HK-2 (cell line): ENCODE measurements at regions not wholly inside any gene's neighbourhood (a gene's known extent, or its start where the extent isn't known, plus 50 kb on each side); places are given as distances from the start of the nearest gene placed in this dataset.

Experiments
- DNase-seq: peaks from one replicate; pipeline ENCODE4 v3.0.0-alpha.2; 2018; ENCODE audit not compliant: unreplicated experiment

DNA sequence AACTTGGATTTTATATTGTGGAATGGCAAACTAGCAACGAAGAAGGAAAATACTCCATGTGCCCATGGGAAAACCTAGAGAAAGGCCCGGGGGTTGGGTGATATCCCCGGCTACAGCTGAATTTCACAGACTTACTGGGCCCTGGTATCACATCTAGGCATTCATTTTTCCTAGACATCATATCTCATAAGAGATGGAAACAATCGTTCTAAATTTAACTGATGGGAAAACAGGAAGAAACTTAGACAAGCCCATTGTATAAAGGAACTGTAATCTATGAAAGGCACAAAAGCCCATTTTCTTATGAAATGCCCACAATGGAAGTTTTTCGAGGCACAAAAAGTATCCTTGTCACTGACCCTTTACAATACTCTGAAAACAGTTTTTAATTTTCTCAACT, 407.9 kb upstream of the LYPLAL1 start:
- DNase-seq: no peak

DNA sequence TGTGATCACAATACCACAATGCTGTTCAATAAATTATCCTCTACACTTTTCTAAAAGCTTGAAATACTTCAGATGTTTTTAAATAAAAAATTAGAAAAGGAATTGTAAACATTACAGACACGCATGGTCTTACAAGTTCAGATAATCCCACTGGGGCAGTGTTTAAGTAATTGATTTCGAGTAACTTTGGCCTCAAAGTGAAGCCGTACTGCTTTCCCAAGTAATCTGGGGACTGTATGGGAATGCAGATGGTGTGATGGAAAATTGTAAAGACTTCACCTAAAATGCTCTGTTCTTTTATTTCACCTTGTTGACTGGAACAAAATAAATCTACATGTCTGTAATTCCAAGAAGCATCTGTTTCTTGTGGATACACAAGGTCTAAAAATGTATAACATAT, 401.7 kb upstream of the LYPLAL1 start:
- DNase-seq: no peak

DNA sequence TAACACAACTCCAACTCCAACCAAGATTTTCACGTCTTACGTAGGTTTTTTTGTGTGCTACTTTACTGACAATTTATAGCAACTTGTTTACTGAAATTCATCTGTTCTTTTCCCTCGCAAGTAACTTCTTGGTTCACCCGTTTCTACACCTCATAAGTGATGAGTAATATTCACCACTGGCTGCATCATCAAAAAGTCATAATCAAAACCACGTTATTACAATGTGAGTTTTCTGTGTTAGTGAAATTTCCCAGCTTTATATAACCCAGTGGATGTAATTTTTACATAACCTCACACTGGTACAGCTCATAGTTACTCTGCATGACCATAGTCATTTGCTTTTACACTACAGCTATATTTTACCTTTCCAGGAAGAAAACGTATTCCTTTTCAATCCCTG, 401.1 kb upstream of the LYPLAL1 start:
- no peak for DNase-seq

DNA sequence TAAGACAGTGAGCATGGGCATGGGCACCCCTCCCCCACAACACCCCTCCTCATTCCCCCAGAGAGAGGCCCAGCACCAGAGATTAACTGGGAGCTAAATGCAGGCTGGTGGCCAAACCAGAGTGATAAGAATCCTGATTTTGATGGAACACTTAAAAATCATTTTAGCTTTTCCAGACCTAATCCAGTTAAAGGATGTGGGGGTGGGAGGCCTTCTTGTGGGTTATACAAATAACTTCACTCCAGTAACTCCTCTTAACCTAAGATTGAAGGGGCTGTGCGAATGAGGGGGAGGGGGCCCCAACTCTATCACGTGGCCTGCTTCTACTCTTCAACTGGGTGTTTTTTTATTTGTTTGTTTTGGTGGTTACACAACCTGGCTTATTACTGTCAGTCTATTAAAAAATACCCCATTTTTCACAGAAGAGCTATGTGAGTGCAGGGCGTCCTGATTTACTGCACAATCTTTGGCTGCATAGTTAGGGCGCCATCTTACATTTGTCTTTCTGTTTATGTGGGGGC, 398.1 kb upstream of the LYPLAL1 start:
- DNase-seq: no peak

DNA sequence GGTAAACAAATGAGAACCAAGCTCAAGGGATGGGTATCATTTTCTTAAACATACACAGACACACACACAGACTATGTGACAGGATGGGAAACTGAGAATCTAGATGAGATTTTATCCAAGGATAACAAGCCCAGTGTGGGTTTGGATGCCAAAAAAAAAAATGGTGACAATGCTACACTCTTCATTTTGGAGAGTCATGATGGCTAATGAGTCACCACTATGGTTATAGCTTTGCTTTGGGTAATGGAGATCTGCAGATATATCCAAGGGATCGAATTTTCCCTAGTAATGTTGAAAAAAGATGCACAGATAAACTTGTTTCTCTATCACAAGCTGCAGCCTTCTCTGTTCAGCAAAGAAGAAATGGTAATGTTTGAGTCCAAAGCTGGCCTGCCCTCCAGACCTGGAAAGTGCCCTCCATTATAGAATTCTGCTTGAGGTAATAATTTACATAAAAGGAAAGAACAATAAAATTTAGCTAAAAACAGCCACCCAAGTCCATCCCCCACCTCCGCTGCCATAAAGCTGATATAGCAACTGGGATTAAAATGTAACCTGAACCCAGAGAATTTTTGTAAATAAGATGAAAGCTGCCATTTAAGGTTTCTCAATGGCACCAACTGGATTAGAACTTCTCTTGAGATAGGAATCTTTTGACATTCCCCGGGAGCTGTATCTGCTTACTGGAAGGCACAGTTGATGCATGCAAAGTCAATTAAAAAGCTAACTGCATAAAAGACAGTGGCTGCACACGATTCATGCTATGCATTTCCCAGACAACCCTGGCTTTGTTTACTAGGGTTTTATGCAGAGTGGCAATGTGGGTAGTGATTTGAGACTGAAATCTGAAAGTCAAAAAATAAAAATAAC, 395.2 kb upstream of the LYPLAL1 start:
- no peak for DNase-seq

DNA sequence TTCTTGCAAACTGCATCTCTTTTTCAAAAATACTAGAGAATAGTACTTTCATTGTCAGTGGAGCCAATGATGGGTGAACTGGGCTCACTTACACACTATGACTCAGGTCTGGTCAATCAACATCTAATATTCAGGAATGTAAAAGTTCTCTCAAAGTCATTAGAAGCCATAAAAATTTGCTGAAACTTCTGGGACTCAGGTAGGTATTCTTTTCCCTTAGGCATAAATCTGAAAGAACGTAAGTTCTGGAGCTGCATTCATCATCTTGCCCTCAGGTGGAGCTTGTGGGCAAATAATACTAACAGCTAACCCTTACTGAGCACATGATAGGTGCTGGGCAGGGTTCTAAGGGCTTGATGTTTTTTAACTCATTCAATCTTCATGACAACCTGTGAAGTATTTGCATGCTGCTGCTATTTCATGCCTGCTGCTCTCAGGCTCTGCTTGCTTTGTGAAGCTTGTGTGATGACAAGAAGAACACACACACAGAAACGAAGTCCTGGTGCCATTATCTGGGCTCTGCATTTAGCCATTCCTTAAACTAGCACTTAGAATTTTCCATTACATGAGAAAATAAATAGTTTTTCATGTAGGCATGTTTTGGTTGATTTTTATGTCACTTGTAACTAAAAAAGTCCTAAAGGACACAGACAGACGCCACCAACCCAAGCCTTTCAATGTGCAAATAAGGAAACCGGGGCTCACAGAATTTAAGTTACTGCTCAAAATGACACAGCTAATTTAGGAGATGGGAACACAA, 394.2 kb upstream of the LYPLAL1 start:
- no peak for DNase-seq

DNA sequence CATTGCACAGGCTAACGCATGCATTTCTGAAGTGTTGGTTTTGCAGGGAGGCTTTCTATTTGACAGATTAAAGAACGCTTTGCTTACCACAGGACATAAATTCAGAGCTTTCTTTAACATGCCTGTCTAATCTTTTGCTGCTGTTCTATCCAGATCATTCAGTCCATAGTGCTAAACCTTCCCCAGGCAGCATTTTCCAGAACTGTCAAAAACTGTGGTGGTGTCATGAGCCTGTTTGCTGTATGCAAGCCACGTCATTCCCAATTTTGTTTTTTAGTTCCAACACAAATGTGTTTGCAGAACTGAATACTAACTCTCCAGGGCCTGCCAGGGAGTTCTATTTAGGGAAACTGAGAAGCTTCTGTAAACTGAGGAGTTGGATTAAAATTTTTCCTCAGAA, 390.5 kb upstream of the LYPLAL1 start:
- DNase-seq: no peak

DNA sequence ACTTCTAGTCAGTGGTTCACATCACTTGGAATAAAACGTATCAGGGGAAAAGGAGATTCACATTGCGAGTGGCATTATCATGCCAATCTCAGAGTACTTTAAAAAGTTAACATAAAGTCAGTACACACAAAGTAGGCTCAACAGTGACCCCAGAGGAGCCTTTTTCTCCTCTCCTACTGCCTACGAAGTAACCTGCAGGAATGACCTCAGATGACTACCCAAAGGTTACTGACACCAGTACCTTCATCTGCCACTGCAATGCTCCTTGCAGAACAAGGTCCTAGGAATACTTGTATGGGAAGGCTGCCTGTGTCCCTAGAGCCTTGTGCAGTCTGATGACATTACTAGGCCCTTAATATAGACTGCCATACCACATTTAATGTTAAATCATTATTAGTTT, 389.8 kb upstream of the LYPLAL1 start:
- DNase-seq: no peak

DNA sequence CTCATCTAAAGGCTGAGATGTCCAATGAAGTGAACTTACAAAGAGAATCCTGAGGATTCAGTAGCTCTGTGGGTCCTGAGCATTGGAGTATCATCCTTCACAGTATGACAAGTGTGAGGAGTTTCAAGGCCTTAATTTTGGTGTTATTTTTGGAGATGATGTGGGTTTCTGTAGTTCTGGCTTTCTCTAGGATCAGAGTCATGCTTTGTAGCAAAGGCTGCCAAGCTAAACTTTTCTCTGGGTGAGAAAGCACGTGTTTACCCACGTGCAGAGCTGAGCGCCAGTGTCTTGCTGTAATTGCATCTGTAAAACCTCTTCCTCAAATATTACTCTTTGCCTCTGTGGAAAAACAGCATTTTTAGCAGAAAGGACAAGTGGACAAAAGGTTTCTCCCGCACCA, 387.8 kb upstream of the LYPLAL1 start:
- no peak for DNase-seq

DNA sequence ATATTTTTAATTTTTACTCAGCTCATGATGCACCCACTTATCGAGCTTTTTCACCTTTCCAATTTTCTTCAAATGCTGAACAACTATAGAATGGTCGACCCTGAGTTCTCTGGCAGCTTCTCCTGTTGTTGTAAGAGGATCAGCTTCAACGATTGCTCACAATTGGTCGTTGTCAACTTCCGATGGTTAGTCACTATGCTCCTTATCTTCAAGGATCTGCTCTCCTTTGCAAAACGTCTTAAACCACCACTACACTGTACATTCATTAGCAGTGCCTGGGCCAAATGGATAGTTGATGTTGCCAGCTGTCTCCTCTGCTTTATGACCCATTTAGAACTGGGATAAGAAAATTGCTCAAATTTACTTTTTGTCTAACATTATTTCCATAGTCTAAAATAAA, 385.9 kb upstream of the LYPLAL1 start:
- DNase-seq: no peak

DNA sequence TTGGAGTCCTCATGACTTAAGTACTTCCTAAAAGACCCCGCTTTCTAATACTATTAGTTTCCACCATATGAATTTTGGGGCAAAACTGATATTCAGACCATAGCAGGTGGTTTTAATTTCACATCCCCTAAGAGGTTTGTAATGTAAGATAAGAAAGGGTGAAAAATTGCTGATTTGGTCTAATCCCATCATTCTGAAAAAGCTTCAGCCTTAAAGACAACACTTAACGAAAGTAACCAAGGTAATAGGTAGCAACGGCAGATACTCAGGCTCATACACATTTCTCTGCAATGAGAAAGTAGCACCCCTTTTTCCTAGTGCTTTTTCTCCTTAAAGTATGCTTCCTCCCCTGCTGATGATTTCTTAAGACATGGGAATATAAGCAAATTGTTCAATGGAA, 376.9 kb upstream of the LYPLAL1 start:
- DNase-seq: no peak

DNA sequence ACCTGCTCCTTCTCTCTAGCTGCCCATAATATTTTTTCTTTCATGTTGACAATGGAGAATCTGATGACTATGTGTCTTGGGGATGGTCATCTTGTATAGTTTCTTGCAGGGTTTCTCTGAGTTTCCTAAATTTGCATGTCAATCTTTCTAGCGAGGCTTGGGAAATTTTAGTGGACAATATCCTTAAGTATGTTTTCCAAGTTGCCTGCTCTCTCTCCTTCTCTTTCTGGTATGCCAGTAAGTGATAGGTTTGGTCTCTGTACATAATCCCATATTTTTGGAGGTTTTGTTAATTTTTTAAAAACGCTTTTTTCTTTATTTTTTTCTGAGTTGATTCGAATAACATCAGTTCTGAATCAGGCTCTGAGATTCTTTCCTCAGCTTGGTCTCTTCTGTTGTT, 370.9 kb upstream of the LYPLAL1 start:
- DNase-seq: no peak

DNA sequence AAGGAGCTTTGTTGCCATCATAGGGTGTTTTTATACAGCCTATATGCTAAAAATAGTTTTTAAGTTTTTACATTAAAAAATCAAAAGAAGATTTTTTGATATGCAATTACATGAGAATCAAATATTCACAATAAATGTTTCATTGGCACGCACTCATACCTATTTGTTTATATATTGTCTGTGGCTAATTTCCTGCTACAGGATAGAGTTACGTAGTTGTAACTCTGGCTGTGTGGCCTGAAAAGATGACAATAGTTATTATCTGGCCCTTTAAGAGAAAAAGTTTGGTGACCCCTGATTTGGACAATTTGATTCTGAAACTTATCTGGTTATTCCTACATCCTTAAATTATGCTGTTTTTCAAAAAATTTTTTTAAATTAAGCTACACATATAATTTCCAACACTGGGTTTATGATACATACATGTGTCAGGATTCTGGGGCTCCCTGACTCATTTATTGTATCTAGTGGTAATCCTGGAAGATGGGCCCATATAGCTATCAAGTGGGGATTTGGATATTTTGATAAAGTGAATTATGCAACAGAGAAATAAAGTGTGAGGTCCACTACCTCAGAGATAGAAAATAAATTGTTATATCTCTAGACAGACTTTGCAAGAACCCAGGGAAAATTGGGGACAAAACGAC, 370.2 kb upstream of the LYPLAL1 start:
- no peak for DNase-seq

DNA sequence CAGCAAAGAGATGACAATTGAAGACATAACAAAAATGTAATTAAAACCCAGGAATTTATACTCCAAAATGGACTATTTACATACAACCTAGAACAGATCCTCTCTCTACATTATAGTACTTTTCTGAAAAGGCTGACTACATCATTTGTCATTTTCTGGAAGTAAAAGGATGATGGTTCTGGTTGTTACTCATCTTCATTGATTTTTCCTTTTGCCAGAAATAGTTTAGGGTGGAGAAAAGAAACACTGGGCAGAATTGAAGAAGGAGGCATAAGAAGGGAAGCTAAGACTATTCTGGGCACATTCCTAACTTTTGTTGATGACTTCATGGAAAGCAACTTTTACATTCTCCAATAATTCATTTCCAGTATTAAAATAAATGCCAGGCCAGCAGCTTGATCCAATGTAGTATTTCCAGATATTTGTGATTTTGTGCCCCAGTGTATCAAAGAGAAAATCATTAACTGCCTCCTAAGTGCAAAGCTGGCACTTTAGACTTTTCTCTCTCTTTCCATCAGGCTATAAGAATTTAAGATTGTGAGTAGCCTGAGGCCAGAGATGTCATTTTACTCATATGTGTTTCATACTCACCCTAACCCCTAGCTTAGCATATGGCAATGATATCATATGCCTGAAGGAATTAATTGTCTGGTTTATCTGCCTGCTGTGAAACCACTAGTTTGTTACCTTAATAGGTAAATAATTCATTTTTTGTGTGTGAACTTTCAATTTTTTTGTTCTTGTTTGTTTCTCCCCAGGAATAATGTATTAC, 369.5 kb upstream of the LYPLAL1 start:
- no peak for DNase-seq

DNA sequence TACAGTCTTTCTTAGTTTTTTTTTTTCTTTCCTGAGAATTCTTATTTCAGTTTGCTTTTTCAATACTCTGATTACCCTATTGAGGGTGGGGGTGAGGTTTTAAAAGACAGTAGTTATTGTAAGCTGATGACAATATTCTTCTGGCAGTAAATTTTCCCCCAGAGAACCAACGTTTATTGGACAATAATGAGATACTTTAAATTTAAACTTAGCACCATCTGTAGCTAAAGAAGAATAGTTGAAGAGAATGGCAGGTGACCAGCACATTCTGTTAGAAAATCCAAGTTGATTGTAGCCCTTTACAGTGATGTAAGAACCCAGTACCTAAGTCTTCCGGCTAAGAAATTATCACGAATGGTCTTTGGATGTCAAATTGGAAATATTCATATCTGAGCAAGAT, 364.6 kb upstream of the LYPLAL1 start:
- no peak for DNase-seq

DNA sequence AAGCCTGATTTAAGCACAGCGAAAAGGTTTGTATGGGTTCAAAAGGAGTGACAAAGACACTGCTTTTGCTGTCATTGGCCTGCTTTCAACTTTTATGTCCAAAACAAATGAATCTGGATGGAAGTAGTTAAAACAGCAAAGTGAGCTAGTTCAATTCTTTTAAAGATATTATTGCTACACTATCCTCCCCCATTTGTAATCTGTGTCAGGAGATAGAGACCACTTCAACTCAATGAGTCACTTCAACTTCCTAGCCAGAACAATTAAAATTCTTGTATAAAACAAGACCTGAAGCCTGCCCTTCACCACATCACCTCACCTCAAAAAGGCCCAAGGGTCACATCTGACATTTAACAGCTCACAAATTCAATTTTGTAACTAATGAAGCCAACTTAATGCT, 364.1 kb upstream of the LYPLAL1 start:
- DNase-seq: no peak

DNA sequence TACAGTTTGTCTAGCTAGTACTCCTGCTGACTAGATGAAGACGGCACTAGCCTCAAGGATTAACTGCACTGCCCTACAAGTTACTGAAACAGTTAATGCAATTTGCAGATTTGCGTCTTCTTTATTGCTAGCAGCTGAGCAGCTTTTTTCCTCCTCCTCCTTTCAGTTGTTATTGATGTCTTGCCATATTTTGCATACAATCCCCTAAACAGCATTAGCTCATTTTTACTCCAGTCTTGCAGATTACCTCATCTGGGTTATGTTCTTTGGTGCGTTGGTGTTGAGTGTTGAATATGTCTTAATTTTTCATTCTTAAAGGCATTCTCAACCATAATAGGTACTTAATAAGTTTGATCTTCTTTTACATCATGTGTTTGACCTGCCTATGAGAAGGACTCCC, 363.4 kb upstream of the LYPLAL1 start:
- no peak for DNase-seq

DNA sequence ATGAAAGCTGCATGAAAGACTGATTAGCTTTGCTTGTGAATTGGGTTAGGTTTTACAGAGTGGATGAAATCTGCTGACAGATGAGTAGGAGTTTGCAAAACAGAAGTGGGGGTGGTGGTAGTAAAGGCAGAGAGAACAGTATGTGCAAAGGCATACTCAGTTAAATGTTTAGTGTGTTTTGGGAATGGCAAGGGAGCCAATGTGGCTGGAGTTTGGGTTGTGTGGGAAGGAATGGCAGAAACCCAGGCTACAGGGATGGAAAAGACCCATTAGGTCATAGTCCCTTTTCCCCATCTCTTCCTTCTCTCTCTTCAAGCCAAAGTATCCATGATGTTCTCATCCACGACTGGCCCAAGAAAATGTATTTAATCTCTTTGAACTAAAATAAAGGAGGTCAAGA, 362.2 kb upstream of the LYPLAL1 start:
- no peak for DNase-seq

DNA sequence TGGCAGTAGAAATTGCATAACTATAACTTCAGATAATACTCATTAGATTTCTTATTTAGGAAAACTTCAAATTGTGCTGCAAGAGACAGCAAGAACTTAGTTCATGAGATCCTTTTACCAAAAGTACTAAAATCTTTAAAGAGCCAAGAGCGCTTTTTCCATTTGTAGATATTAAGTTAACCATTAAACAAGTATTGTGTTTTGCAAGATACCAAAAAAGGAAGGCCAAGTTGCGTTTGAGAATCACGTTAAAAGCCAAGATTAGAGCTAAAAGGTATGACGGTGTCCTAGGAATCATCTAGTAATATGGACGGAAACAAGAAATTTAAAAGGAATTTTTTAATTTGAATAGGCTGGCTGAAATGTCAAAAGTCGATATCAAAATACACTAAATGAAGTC, 361.3 kb upstream of the LYPLAL1 start:
- DNase-seq: no peak

DNA sequence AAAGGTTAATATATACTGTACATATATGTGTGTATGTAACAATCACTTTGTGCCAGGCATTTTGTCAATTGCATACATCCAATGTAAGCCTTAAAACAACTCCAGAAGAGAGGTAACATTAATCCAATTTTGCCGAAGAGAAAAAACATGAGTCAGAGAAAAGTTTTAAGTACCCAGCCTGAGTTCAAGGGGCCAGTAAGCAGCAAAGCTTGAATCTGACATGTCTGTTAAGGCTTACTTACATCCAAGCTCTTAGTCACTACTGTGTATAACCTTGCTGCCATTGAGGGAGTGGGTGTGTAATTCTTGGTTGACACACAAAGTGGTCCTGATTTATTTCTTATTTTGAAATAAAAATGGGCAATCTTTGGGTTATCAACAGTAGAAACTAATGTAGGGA, 360.4 kb upstream of the LYPLAL1 start:
- peak; percentile 11 for DNase-seq

DNA sequence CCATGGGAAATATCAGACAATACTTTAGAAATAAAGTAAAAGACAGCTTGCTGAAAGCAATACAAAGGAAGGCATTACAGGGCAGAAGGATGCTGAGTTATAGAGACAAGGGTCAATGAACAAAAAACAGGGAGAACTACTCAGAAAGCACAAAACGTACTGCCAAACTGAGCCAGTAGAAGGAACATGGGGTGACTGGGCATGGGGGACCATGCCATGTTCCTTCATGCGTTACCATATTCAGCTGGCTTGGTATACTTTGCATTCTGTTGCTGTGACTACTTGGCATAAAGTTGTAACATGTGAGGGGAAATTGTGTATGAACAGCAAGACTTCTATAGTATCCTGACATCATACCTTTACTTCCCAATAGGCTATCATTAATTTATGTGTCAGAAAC, 358.6 kb upstream of the LYPLAL1 start:
- DNase-seq: no peak

DNA sequence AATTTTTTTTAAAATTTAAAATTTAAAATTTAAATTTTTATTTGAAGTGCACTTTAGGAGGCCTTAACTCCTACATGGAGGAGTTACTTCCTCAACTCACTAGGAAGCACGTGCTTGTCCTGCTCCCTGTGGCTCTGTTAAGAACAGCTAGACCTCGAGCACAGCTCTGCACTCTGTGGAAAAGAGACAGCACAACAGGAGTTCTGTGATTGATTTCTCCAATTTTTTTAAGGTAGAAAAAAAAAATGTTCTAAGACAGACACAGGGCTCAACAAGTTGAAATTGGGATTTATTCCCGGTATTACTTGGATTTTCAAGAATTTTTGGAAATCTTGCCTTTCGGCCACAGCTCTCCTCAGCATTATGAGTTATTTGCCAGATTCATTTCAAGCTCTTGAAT, 356.6 kb upstream of the LYPLAL1 start:
- no peak for DNase-seq
